H1 (cell line): ENCODE measurements at regions not wholly inside any gene's neighbourhood (a gene's known extent, or its start where the extent isn't known, plus 50 kb on each side); places are given as distances from the start of the nearest gene placed in this dataset.

Experiments used
- CTCF ChIP-seq, 3 experiments: IDR thresholded peaks; 1 replicate in 2 of 3; 2 replicates in 1 of 3; pipeline versions ENCODE4 v1.5.1 to v1.6.1; 2011; ENCODE audit warnings: low read length in 3 of 3, mild to moderate bottlenecking in 3 of 3, inconsistent platforms in 2 of 3, low read depth in 1 of 3, moderate library complexity in 1 of 3; ENCODE audit not compliant: insufficient read depth in 1 of 3; ENCODE audit errors: control extremely low read depth in 1 of 3
- HDAC2 ChIP-seq, 2 experiments: fragments of 300-600 bp in 1 of 2; sonication (generic) in 1 of 2; IDR thresholded peaks; 2 replicates each; pipeline ENCODE4 v1.6.1; 2011 to 2012; ENCODE audit warnings: low read depth in 2 of 2, low read length in 2 of 2, mild to moderate bottlenecking in 2 of 2, moderate library complexity in 2 of 2, borderline replicate concordance in 1 of 2, inconsistent platforms in 1 of 2
- POLR2A ChIP-seq, 2 experiments: IDR thresholded peaks; 1 replicate in 1 of 2; 2 replicates in 1 of 2; pipeline ENCODE4 v1.6.1; 2011; ENCODE audit warnings: low read depth in 2 of 2, low read length in 2 of 2, mild to moderate bottlenecking in 2 of 2; ENCODE audit errors: control extremely low read depth in 1 of 2
- POLR2AphosphoS5 ChIP-seq: IDR thresholded peaks from 2 replicates; pipeline ENCODE4 v1.6.1; 2011; ENCODE audit warnings: low read depth, low read length
- YY1 ChIP-seq: IDR thresholded peaks from 2 replicates; pipeline ENCODE4 v1.6.1; 2011; ENCODE audit warnings: low read depth, mild to moderate bottlenecking, low read length

DNA sequence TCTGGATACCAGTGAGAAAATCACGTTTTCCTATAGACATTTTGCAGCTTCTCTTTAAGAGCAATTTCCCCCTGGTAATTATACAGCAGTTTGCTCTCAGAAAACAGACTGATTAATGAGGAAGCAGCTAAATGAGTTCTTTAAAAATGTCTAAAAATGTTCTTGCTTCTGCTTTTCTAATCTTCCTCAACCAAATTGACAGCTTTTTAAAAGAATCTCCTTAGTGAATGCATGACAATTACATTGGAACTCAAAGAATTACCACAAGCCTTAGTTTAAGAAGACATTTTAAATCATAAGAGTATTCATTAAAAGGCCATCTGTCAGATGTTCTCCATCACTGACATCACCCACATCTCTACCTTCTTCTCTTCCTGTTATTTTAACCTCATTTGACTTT lies 135.8 kb upstream of the PLXNC1 start:
- TF ChIP-seq YY1 (no peak), POLR2A (IDR thresholded peaks at IDR 0.05; ENCODE audit: control extremely low read depth in 1 of 2, low read depth in 2 of 2, low read length in 2 of 2) (no peak), CTCF (IDR thresholded peaks at IDR 0.05; ENCODE audit: control extremely low read depth in 1 of 3, insufficient read depth in 1 of 3, low read depth in 1 of 3, low read length in 3 of 3) (no peak), HDAC2 (IDR thresholded peaks at IDR 0.05; ENCODE audit: borderline replicate concordance in 1 of 2, low read depth in 2 of 2, low read length in 2 of 2) (no peak), POLR2AphosphoS5 (no peak)
